ENCODE measurements at regions not wholly inside any gene's neighbourhood (a gene's known extent, or its start where the extent isn't known, plus 50 kb on each side); places are given as distances from the start of the nearest gene placed in this dataset.

GRCh38 chr5:18702821-18703220 lies 1068.6 kb downstream of the TAF11L14 start:
- TF ChIP-seq EZH2phosphoT487 (IDR thresholded peaks at IDR 0.05; ENCODE audit: insufficient read depth, low read depth) (no peak), EZH2 (IDR thresholded peaks at IDR 0.05; ENCODE audit: insufficient read depth, poor library complexity, severe bottlenecking) (no peak)
